Neural progenitor cell (in vitro differentiated cells): ENCODE measurements at regions not wholly inside any gene's neighbourhood (a gene's known extent, or its start where the extent isn't known, plus 50 kb on each side); places are given as distances from the start of the nearest gene placed in this dataset.

ENCODE experiments used
- DNase-seq: peaks from one replicate; pipeline ENCODE4 v3.0.0-alpha.2; 2016; ENCODE audit warnings: low spot score
- H2AFZ ChIP-seq: fragments of 200-600 bp; sonication (generic); replicated peaks from 2 replicates; pipeline ENCODE4 v1.6.1; 2016; ENCODE audit warnings: antibody characterized with exemption
- H3F3A ChIP-seq: fragments of 200-600 bp; sonication (generic); 2 replicates; pipeline ENCODE4 v1.6.1; 2016; ENCODE audit warnings: antibody characterized with exemption, low read depth
- H3K27ac ChIP-seq: fragments of 200-600 bp; sonication (generic); 2 replicates; pipeline ENCODE4 v1.5.1; 2016; ENCODE audit warnings: mild to moderate bottlenecking
- H3K27me3 ChIP-seq: fragments of 200-600 bp; sonication (generic); 2 replicates; pipeline ENCODE4 v1.6.1; 2016; ENCODE audit warnings: mild to moderate bottlenecking, moderate library complexity
- H3K36me3 ChIP-seq: fragments of 200-600 bp; sonication (generic); 2 replicates; pipeline ENCODE4 v1.5.1; 2016
- H3K4me1 ChIP-seq: fragments of 200-600 bp; sonication (generic); 2 replicates; pipeline ENCODE4 v1.6.1; 2016; ENCODE audit warnings: mixed run types
- H3K4me2 ChIP-seq: fragments of 200-600 bp; sonication (generic); 2 replicates; pipeline ENCODE4 v1.6.1; 2016
- H3K4me3 ChIP-seq: fragments of 200-600 bp; sonication (generic); 2 replicates; pipeline ENCODE4 v1.5.1; 2016
- H3K79me2 ChIP-seq: fragments of 200-600 bp; sonication (generic); 2 replicates; pipeline ENCODE4 v1.6.1; 2016; ENCODE audit warnings: low read depth
- H3K9ac ChIP-seq: fragments of 200-600 bp; sonication (generic); 2 replicates; pipeline ENCODE4 v1.6.1; 2016
- H3K9me3 ChIP-seq: fragments of 200-600 bp; sonication (generic); 2 replicates; pipeline ENCODE4 v1.5.1; 2016; ENCODE audit warnings: low read depth
- H4K20me1 ChIP-seq: fragments of 200-600 bp; sonication (generic); 2 replicates; pipeline ENCODE4 v1.6.1; 2016; ENCODE audit warnings: low read depth
- H3K27ac Mint-ChIP-seq: 3 replicates; pipeline ENCODE4 v1.8.0; 2021; ENCODE audit warnings: mixed read lengths
- H3K27me3 Mint-ChIP-seq: 2 replicates; pipeline ENCODE4 v1.8.0; 2022; ENCODE audit warnings: low read depth, mild to moderate bottlenecking, inconsistent platforms, moderate library complexity, mixed read lengths; ENCODE audit not compliant: insufficient read depth
- H3K36me3 Mint-ChIP-seq: 3 replicates; pipeline ENCODE4 v1.8.0; 2021; ENCODE audit warnings: mixed read lengths
- H3K4me1 Mint-ChIP-seq: 3 replicates; pipeline ENCODE4 v1.8.0; 2021; ENCODE audit warnings: mixed read lengths
- H3K4me3 Mint-ChIP-seq: 3 replicates; pipeline ENCODE4 v1.8.0; 2021; ENCODE audit warnings: mild to moderate bottlenecking, moderate library complexity, mixed read lengths
- H3K9me3 Mint-ChIP-seq: 3 replicates; pipeline ENCODE4 v1.8.0; 2020; ENCODE audit warnings: mixed read lengths
- EZH2 ChIP-seq: fragments of 200-600 bp; sonication (generic); IDR thresholded peaks from 2 replicates; pipeline ENCODE4 v1.6.1; 2017; ENCODE audit warnings: antibody characterized with exemption, mild to moderate bottlenecking, moderate library complexity
- EZH2phosphoT487 ChIP-seq: fragments of 200-600 bp; sonication (generic); IDR thresholded peaks from 2 replicates; pipeline ENCODE4 v1.6.1; 2017; ENCODE audit warnings: antibody characterized with exemption
- TF ChIP-seq, protein P1 (sequence below): fragments of 200-600 bp; sonication (generic); IDR thresholded peaks from 2 replicates; pipeline ENCODE4 v1.5.1; 2017; ENCODE audit warnings: antibody characterized with exemption, mild to moderate bottlenecking

DNA sequence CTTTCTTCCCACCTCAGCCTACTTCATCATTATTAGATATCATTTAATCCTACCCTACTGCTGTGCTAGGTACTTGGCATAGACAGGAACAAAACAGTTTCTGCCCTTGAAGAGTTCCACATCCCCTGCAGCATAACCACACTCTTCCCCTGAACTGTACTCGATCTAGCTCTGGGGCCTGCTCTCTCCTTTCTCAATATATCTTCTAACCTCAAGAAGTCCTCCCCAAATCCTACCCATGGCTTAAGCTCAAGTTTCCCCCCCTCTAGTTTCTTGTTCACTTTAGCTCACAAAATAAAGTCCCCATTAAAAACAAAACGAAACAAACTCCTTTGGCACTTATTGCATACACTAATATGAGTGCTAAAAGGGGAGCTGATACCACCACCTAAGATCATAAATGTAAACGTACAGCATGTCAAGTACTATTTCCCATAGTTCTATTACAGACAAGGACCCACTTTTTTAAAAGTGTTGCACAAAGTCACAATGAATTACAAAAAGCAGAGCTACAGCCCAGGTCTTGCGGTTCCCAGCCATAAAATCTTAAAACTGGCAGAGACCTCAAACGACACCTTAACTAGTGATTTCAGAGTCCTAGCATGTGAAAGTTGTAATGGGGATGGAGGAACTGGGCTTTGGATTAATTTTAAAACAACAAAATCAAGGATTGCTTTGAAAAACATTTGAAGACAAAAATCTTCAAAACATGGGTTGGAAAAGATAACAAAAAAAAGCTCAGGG lies 80.7 kb downstream of the PTPDC1 start:
- H3K36me3 ChIP-seq, result no peaks in the 10 kb centered on the region
- H4K20me1 ChIP-seq, result peaks cover 33% of the 10 kb centered on the region
- Mint-ChIP-seq H3K4me3 (peak overlapping the region; percentile 82), H3K9me3 (no peaks in the 10 kb centered on the region), H3K27me3 (peaks cover 11% of the 10 kb centered on the region), H3K36me3 (peaks cover 5% of the 10 kb centered on the region), H3K27ac (peak overlapping the region; percentile 67), H3K4me1 (peaks cover 26% of the 10 kb centered on the region)
- peaks cover 33% of the 10 kb centered on the region for H3K79me2 ChIP-seq
- peaks cover 8% of the 10 kb centered on the region for H3K4me1 ChIP-seq
- TF ChIP-seq EZH2 (no peak), EZH2phosphoT487 (no peak)
- TF ChIP-seq, protein P1, sequence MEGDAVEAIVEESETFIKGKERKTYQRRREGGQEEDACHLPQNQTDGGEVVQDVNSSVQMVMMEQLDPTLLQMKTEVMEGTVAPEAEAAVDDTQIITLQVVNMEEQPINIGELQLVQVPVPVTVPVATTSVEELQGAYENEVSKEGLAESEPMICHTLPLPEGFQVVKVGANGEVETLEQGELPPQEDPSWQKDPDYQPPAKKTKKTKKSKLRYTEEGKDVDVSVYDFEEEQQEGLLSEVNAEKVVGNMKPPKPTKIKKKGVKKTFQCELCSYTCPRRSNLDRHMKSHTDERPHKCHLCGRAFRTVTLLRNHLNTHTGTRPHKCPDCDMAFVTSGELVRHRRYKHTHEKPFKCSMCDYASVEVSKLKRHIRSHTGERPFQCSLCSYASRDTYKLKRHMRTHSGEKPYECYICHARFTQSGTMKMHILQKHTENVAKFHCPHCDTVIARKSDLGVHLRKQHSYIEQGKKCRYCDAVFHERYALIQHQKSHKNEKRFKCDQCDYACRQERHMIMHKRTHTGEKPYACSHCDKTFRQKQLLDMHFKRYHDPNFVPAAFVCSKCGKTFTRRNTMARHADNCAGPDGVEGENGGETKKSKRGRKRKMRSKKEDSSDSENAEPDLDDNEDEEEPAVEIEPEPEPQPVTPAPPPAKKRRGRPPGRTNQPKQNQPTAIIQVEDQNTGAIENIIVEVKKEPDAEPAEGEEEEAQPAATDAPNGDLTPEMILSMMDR, result no peak
- DNase-seq, result no peak
- H3F3A ChIP-seq, result peaks cover 4% of the 10 kb centered on the region
- H3K9ac ChIP-seq, result no peak overlapping the region
- H3K4me2 ChIP-seq, result no peak overlapping the region
- H3K9me3 ChIP-seq, result no peaks in the 10 kb centered on the region
- H3K27me3 ChIP-seq, result no peaks in the 10 kb centered on the region
- no peak overlapping the region for H3K4me3 ChIP-seq
- H3K27ac ChIP-seq, result no peak overlapping the region
- no peak overlapping the region for H2AFZ ChIP-seq

DNA sequence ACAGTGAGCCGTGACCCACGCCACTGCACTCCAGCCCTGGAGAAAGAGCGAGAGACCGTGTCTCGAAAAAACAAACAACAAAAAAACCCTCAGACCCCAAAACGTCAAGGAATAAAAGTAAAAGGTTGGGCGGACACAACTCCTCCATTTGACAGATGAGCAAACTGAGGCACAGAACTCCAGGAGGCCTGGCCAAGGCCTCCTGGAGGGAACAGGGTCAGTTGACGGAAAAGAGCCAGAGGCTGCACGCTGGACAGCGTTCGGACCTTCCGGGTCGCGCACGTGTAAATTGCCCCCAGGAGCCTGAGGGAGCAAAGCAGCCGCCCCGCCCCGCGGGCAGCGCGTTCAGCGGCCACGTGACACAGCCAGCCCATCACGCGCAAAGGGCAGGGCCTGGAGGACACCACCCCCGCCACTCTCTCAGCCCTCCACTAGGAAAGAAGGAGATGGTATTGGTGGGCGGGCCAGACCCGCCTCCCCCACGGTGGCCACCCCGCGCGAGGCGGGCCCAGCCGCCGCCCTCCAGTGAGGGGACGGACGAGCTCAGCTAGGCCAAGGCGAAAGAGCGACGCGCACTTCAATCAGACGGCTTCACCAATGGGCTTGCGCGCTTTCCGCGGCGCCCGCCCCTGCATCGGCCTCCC lies 81.5 kb downstream of the PTPDC1 start:
- TF ChIP-seq, protein P1, result no peak
- no peak for TF ChIP-seq EZH2
- no peak for TF ChIP-seq EZH2phosphoT487
- Histone ChIP-seq H2AFZ (peak overlapping the region; percentile 30), H3K79me2 (peaks cover 40% of the 10 kb centered on the region), H3F3A (peaks cover 4% of the 10 kb centered on the region), H3K27ac (peak overlapping the region; percentile 99), H3K36me3 (no peaks in the 10 kb centered on the region), H3K9me3 (no peaks in the 10 kb centered on the region), H3K4me3 (peak overlapping the region; percentile 68), H3K4me1 (peaks cover 8% of the 10 kb centered on the region), H3K4me2 (peak overlapping the region; percentile 41), H4K20me1 (peaks cover 40% of the 10 kb centered on the region), H3K9ac (no peak overlapping the region), H3K27me3 (no peaks in the 10 kb centered on the region)
- Mint-ChIP-seq H3K36me3 (peaks cover 6% of the 10 kb centered on the region), H3K27me3 (peaks cover 11% of the 10 kb centered on the region), H3K4me1 (peaks cover 26% of the 10 kb centered on the region), H3K4me3 (peak overlapping the region; percentile 82), H3K27ac (peak overlapping the region; percentile 67), H3K9me3 (no peaks in the 10 kb centered on the region)
- peak; percentile 99 for DNase-seq

DNA sequence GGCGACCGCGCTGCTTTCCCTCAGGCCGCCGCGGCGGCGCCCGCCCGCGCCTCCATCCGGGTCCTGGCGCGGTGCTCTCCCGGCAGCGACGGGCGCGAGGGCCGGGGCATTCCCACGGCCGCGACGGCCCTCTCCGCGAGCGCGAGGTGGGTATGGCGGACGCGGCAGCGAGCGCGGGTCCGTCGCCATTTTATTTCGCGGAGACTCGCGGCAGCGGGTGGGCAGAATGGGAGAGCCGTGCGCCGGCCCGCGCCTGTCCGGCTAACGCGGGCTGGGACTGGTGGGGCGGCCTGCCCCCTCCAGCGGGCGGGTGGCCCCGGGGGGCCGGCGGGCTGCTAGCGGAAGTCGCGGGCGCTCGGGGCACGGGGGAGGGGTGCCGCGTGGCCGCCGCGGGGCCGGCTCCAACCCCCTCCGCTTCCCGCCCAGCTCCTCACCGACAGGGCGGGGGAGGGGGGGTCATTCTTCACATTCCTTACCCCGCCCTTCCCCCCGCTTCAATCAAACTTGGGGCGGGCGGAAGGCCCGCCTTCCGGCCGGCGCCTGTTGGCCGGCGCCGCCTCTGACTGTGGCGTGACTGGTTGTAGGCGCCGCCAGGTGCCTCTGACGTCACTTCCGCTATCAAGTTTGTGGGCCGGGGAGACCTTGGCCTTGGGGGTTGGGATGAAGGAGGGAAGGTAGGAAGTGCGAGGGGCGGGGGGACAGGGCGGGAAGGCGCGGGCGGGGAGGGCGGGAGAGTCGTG lies 82.1 kb downstream of the PTPDC1 start:
- Mint-ChIP-seq H3K9me3 (no peaks in the 10 kb centered on the region), H3K27ac (no peak overlapping the region), H3K36me3 (peaks cover 8% of the 10 kb centered on the region), H3K4me3 (peak overlapping the region; percentile 93), H3K27me3 (peaks cover 11% of the 10 kb centered on the region), H3K4me1 (peaks cover 26% of the 10 kb centered on the region)
- Histone ChIP-seq H3K4me3 (peak overlapping the region; percentile 68), H3K4me2 (peak overlapping the region; percentile 84), H3K79me2 (peaks cover 47% of the 10 kb centered on the region), H4K20me1 (peaks cover 47% of the 10 kb centered on the region), H3K9me3 (no peaks in the 10 kb centered on the region), H3F3A (peaks cover 4% of the 10 kb centered on the region), H3K9ac (peak overlapping the region; percentile 94), H2AFZ (no peak overlapping the region), H3K27me3 (no peaks in the 10 kb centered on the region), H3K27ac (peak overlapping the region; percentile 99), H3K36me3 (no peaks in the 10 kb centered on the region), H3K4me1 (peaks cover 8% of the 10 kb centered on the region)
- DNase-seq, result peak; percentile 98
- TF ChIP-seq, protein P1, result peak; percentile 23
- no peak for TF ChIP-seq EZH2phosphoT487
